ENCODE measurements at regions not wholly inside any gene's neighbourhood (a gene's known extent, or its start where the extent isn't known, plus 50 kb on each side); places are given as distances from the start of the nearest gene placed in this dataset.
"Not testable (repeated sequence)": the region's sequence is repeated elsewhere in the genome, so short reads cannot be mapped to it uniquely, and the experiment has no call there.

GRCh38 chr6:160804639-160805038 is 102.6 kb downstream of the PLG start:
- H3K27me3 ChIP-seq = no peaks in the 10 kb centered on the region
- H3K9me3 ChIP-seq = no peaks in the 10 kb centered on the region
- H3K4me1 ChIP-seq = no peaks in the 10 kb centered on the region
- TF ChIP-seq CTCF (IDR thresholded peaks at IDR 0.05) = no peak
- TF ChIP-seq POLR2AphosphoS5 (IDR thresholded peaks at IDR 0.05; ENCODE audit: insufficient read depth in 1 of 2, low read depth in 1 of 2) = no peak
- no peak for TF ChIP-seq POLR2A (IDR thresholded peaks at IDR 0.05)
- no peak overlapping the region for H3K4me3 ChIP-seq
- intact Hi-C loops (cut with DNase I) = no loop called here
- no peaks in the 10 kb centered on the region for H3K36me3 ChIP-seq
- no peak for DNase-seq (ENCODE audit: extremely low spot score in 2 of 2)
- no peak overlapping the region for H3K27ac ChIP-seq

- intact Hi-C loops (cut with DNase I) = no loop called here
- Histone ChIP-seq H3K4me1 (no peaks in the 10 kb centered on the region), H3K27me3 (no peaks in the 10 kb centered on the region), H3K4me3 (no peak overlapping the region), H3K36me3 (no peaks in the 10 kb centered on the region), H3K9me3 (no peaks in the 10 kb centered on the region), H3K27ac (no peak overlapping the region)
- TF ChIP-seq POLR2A (IDR thresholded peaks at IDR 0.05) (no peak), POLR2AphosphoS5 (IDR thresholded peaks at IDR 0.05; ENCODE audit: insufficient read depth in 1 of 2, low read depth in 1 of 2) (no peak), CTCF (IDR thresholded peaks at IDR 0.05) (no peak)
- DNase-seq (ENCODE audit: extremely low spot score in 2 of 2) = no peak
Observed at GRCh38 chr6:160808263-160808662, 106.2 kb downstream of the PLG start.

DNA sequence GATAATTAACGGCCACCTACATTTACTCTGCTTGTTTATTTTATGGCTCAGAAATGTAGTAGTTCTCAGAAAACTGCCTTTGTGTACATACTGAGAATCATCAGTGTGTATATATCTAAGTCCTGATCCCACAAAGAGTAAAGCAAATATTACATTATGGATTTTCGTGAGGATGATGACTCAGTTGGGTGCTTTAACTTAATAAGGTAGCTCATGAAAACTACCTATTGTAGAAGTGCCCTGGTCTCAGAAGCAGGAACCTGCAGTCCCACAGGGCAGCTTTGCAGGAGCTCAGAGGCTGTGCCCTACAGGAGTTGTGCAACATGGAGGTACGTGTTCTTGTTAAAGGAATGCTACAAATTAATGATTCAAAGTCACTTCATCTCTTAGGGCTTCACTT is 108.2 kb downstream of the PLG start:
- Histone ChIP-seq H3K9me3 (no peaks in the 10 kb centered on the region), H3K27ac (no peak overlapping the region), H3K4me1 (no peaks in the 10 kb centered on the region), H3K4me3 (no peak overlapping the region), H3K36me3 (no peaks in the 10 kb centered on the region), H3K27me3 (no peaks in the 10 kb centered on the region)
- TF ChIP-seq POLR2AphosphoS5 (IDR thresholded peaks at IDR 0.05; ENCODE audit: insufficient read depth in 1 of 2, low read depth in 1 of 2) = no peak
- no peak for TF ChIP-seq CTCF (IDR thresholded peaks at IDR 0.05)
- no peak for TF ChIP-seq POLR2A (IDR thresholded peaks at IDR 0.05)
- intact Hi-C loops (cut with DNase I) = no loop called here
- DNase-seq (ENCODE audit: extremely low spot score in 2 of 2) = no peak

DNA sequence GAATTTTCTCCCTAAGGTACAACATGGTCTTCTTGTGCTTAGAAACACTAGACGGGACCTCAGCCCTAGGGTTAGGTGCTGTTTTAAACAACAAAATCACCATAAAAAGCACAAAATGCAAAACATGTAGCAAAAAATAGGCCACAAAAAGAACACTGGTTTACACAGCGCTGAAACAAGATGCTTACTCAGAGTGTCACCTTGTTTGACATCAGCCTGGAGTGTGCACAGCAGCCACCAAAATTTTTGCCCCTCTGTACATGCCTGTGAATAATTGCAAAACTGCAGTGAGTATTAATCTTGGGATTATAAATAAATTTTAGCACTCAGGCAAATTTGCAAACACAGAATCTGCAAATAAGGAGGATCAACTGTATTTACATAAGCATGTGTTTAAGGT is 110.1 kb downstream of the PLG start:
- intact Hi-C loops (cut with DNase I) = no loop called here
- no peaks in the 10 kb centered on the region for H3K27me3 ChIP-seq
- TF ChIP-seq CTCF (IDR thresholded peaks at IDR 0.05) = no peak
- TF ChIP-seq POLR2A (IDR thresholded peaks at IDR 0.05) = no peak
- no peak for TF ChIP-seq POLR2AphosphoS5 (IDR thresholded peaks at IDR 0.05; ENCODE audit: insufficient read depth in 1 of 2, low read depth in 1 of 2)
- DNase-seq (ENCODE audit: extremely low spot score in 2 of 2) = no peak
- H3K4me3 ChIP-seq = no peak overlapping the region
- no peaks in the 10 kb centered on the region for H3K9me3 ChIP-seq
- H3K36me3 ChIP-seq = no peaks in the 10 kb centered on the region
- no peaks in the 10 kb centered on the region for H3K4me1 ChIP-seq
- no peak overlapping the region for H3K27ac ChIP-seq

- Histone ChIP-seq H3K27ac (no peak overlapping the region), H3K36me3 (no peaks in the 10 kb centered on the region), H3K27me3 (no peaks in the 10 kb centered on the region), H3K4me1 (no peaks in the 10 kb centered on the region), H3K4me3 (no peak overlapping the region), H3K9me3 (peaks cover 4% of the 10 kb centered on the region)
- TF ChIP-seq POLR2A (IDR thresholded peaks at IDR 0.05) (no peak), CTCF (IDR thresholded peaks at IDR 0.05) (no peak), POLR2AphosphoS5 (IDR thresholded peaks at IDR 0.05; ENCODE audit: insufficient read depth in 1 of 2, low read depth in 1 of 2) (no peak)
- intact Hi-C loops (cut with DNase I) = no loop called here
- no peak for DNase-seq (ENCODE audit: extremely low spot score in 2 of 2)
Observed at GRCh38 chr6:160818934-160819333, 116.9 kb downstream of the PLG start.

DNA sequence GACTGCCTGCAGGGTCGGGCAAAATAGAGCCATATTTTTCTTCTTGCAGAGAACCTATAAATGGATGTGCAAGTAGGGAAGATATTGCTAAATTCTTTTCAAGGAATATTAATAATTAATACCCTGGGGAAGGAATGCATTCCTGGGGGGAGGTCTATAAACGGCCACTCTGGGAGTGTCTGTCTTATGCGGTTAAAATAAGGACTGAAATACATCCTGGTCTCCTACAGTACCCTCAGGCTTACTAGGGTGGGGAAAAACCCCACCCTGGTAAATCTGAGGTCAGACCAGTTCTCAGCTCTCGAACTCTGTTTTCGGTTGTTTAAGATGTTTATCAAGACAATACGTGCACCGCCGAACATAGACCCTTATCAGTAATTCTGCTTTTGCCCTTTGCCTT is 118.6 kb downstream of the PLG start:
- H3K36me3 ChIP-seq; H3K4me1 ChIP-seq; intact Hi-C loops (cut with DNase I); H3K27ac ChIP-seq; H3K27me3 ChIP-seq; DNase-seq (ENCODE audit: extremely low spot score in 2 of 2); H3K4me3 ChIP-seq; H3K9me3 ChIP-seq: not testable (repeated sequence)
